Calu3 (cell line): ENCODE measurements at regions not wholly inside any gene's neighbourhood (a gene's known extent, or its start where the extent isn't known, plus 50 kb on each side); places are given as distances from the start of the nearest gene placed in this dataset.

Experiments
- BruUV-seq: library from RNA; stranded (reverse); fragments of 400-500 nt; replicated peaks from 2 replicates; lab custom pipeline; 2021; lab: Mats Ljungman, UMichigan
- CTCF ChIA-PET: fragments of 300-600 bp; sonication (Branson Sonifier 250); formaldehyde crosslinking; loops from one replicate; lab custom pipeline; 2022; ENCODE audit warnings: antibody characterized with exemption; lab: Charles Lee
- DNase-seq: peaks from one replicate; pipeline ENCODE4 v3.0.0; 2022
- H3K27ac Mint-ChIP-seq: one replicate; pipeline ENCODE4 v1.8.0; 2022; ENCODE audit warnings: mixed read lengths; ENCODE audit not compliant: unreplicated experiment
- H3K27me3 Mint-ChIP-seq: one replicate; pipeline ENCODE4 v1.8.0; 2022; ENCODE audit warnings: mixed read lengths; ENCODE audit not compliant: unreplicated experiment
- H3K36me3 Mint-ChIP-seq: one replicate; pipeline ENCODE4 v1.8.0; 2022; ENCODE audit warnings: mild to moderate bottlenecking, moderate library complexity, mixed read lengths; ENCODE audit not compliant: insufficient read depth, unreplicated experiment
- H3K4me1 Mint-ChIP-seq: one replicate; pipeline ENCODE4 v1.8.0; 2022; ENCODE audit warnings: mild to moderate bottlenecking, low read depth, mixed read lengths; ENCODE audit not compliant: unreplicated experiment
- H3K4me3 Mint-ChIP-seq: one replicate; pipeline ENCODE4 v1.8.0; 2022; ENCODE audit warnings: mild to moderate bottlenecking, low read depth, moderate library complexity, mixed read lengths; ENCODE audit not compliant: unreplicated experiment
- H3K9me3 Mint-ChIP-seq: one replicate; pipeline ENCODE4 v1.8.0; 2022; ENCODE audit warnings: low read depth, mixed read lengths; ENCODE audit not compliant: unreplicated experiment
- CTCF ChIP-seq: fragments of 200-600 bp; IDR thresholded peaks from one replicate; pipeline ENCODE4 v1.8.0; 2022; ENCODE audit warnings: antibody characterized with exemption; ENCODE audit not compliant: unreplicated experiment
- intact Hi-C: fragments of 100-400 bp; cut with micrococcal nuclease; formaldehyde crosslinking; loops from one replicate; pipeline ENCODE4 v1.10.0; 2022; ENCODE audit not compliant: unreplicated experiment

GRCh38 chrX:42538405-42538804 lies 239.6 kb downstream of the PPP1R2C start:
- Mint-ChIP-seq H3K4me1 (no peaks in the 10 kb centered on the region), H3K36me3 (no peaks in the 10 kb centered on the region), H3K27me3 (no peaks in the 10 kb centered on the region), H3K9me3 (no peaks in the 10 kb centered on the region), H3K4me3 (no peak overlapping the region), H3K27ac (no peak overlapping the region)
- CTCF ChIA-PET, result no interaction called here
- TF ChIP-seq CTCF, result no peak
- no TSS peak for BruUV-seq
- DNase-seq, result no peak
- intact Hi-C loops, result no loop called here

- Mint-ChIP-seq H3K4me1 (no peaks in the 10 kb centered on the region), H3K4me3 (no peak overlapping the region), H3K9me3 (no peaks in the 10 kb centered on the region), H3K36me3 (no peaks in the 10 kb centered on the region), H3K27me3 (no peaks in the 10 kb centered on the region), H3K27ac (no peak overlapping the region)
- DNase-seq, result no peak
- no TSS peak for BruUV-seq
- intact Hi-C loops, result no loop called here
- no peak for TF ChIP-seq CTCF
- CTCF ChIA-PET, result no interaction called here
Observed at GRCh38 chrX:42536286-42536685, 241.7 kb downstream of the PPP1R2C start.

- TF ChIP-seq CTCF, result no peak
- no peak for DNase-seq
- no peak overlapping the region for H3K27ac Mint-ChIP-seq
- H3K4me1 Mint-ChIP-seq, result peaks cover under 1% of the 10 kb centered on the region
- no peak overlapping the region for H3K4me3 Mint-ChIP-seq
- CTCF ChIA-PET, result no interaction called here
- H3K9me3 Mint-ChIP-seq, result no peaks in the 10 kb centered on the region
- no peaks in the 10 kb centered on the region for H3K36me3 Mint-ChIP-seq
- intact Hi-C loops, result no loop called here
- no peaks in the 10 kb centered on the region for H3K27me3 Mint-ChIP-seq
- BruUV-seq, result no TSS peak
Observed at GRCh38 chrX:42535233-42535632, 242.7 kb downstream of the PPP1R2C start.

GRCh38 chrX:42533761-42534160 lies 244.2 kb downstream of the PPP1R2C start:
- no peak for TF ChIP-seq CTCF
- DNase-seq, result no peak
- Mint-ChIP-seq H3K27me3 (no peaks in the 10 kb centered on the region), H3K4me3 (no peak overlapping the region), H3K27ac (no peak overlapping the region), H3K9me3 (no peaks in the 10 kb centered on the region), H3K36me3 (no peaks in the 10 kb centered on the region), H3K4me1 (peaks cover 8% of the 10 kb centered on the region)
- CTCF ChIA-PET, result no interaction called here
- intact Hi-C loops, result no loop called here
- no TSS peak for BruUV-seq

- no peak overlapping the region for H3K27ac Mint-ChIP-seq
- DNase-seq, result no peak
- H3K4me3 Mint-ChIP-seq, result no peak overlapping the region
- intact Hi-C loops, result no loop called here
- H3K4me1 Mint-ChIP-seq, result peaks cover 8% of the 10 kb centered on the region
- no peak for TF ChIP-seq CTCF
- no peaks in the 10 kb centered on the region for H3K9me3 Mint-ChIP-seq
- no peaks in the 10 kb centered on the region for H3K27me3 Mint-ChIP-seq
- H3K36me3 Mint-ChIP-seq, result no peaks in the 10 kb centered on the region
- BruUV-seq, result no TSS peak
- CTCF ChIA-PET, result no interaction called here
Observed at GRCh38 chrX:42531441-42531840, 246.5 kb downstream of the PPP1R2C start.
